ENCODE measurements at regions not wholly inside any gene's neighbourhood (a gene's known extent, or its start where the extent isn't known, plus 50 kb on each side); places are given as distances from the start of the nearest gene placed in this dataset.

GRCh38 chrX:16278927-16279326 is 111.6 kb downstream of the MAGEB17 start:
- no peak for DNase-seq (ENCODE audit: low spot score)
- Histone ChIP-seq H3K9me3 (ENCODE audit: low read depth) (no peaks in the 10 kb centered on the region), H3K79me2 (no peaks in the 10 kb centered on the region), H3K4me1 (ENCODE audit: insufficient read depth) (no peaks in the 10 kb centered on the region), H3K4me3 (no peak overlapping the region), H3K36me3 (replicated peaks; ENCODE audit: insufficient read depth, low read depth) (no peaks in the 10 kb centered on the region), H3K27me3 (no peaks in the 10 kb centered on the region), H3K4me2 (no peak overlapping the region), H2AFZ (no peak overlapping the region), H3K9me2 (replicated peaks; ENCODE audit: insufficient read depth) (no peaks in the 10 kb centered on the region), H3K27ac (no peak overlapping the region), H4K20me1 (ENCODE audit: insufficient read depth, poor library complexity, severe bottlenecking) (no peaks in the 10 kb centered on the region)
- WGBS (ENCODE audit: low lambda C conversion rate, missing lambda C conversion rate), result 86% methylated on average over 3 of the region's 3 CpGs
- TF ChIP-seq EZH2phosphoT487 (IDR thresholded peaks at IDR 0.05; ENCODE audit: low read depth, severe bottlenecking, unreplicated experiment) (no peak), CTCF (IDR thresholded peaks at IDR 0.05; ENCODE audit: poor library complexity) (no peak), EZH2 (IDR thresholded peaks at IDR 0.05; ENCODE audit: borderline replicate concordance) (no peak)

GRCh38 chrX:16282209-16282608 is 114.9 kb downstream of the MAGEB17 start:
- Histone ChIP-seq H4K20me1 (ENCODE audit: insufficient read depth, poor library complexity, severe bottlenecking) (no peaks in the 10 kb centered on the region), H3K4me1 (ENCODE audit: insufficient read depth) (no peaks in the 10 kb centered on the region), H3K79me2 (no peaks in the 10 kb centered on the region), H3K9me3 (ENCODE audit: low read depth) (no peaks in the 10 kb centered on the region), H3K27me3 (no peaks in the 10 kb centered on the region), H3K36me3 (replicated peaks; ENCODE audit: insufficient read depth, low read depth) (no peaks in the 10 kb centered on the region), H3K4me2 (no peak overlapping the region), H3K27ac (no peak overlapping the region), H3K4me3 (no peak overlapping the region), H3K9me2 (replicated peaks; ENCODE audit: insufficient read depth) (no peaks in the 10 kb centered on the region), H2AFZ (no peak overlapping the region)
- DNase-seq (ENCODE audit: low spot score), result no peak
- no peak for TF ChIP-seq EZH2phosphoT487 (IDR thresholded peaks at IDR 0.05; ENCODE audit: low read depth, severe bottlenecking, unreplicated experiment)
- no peak for TF ChIP-seq CTCF (IDR thresholded peaks at IDR 0.05; ENCODE audit: poor library complexity)
- TF ChIP-seq EZH2 (IDR thresholded peaks at IDR 0.05; ENCODE audit: borderline replicate concordance), result no peak
- WGBS (ENCODE audit: low lambda C conversion rate, missing lambda C conversion rate), result 83% methylated on average over 2 of the region's 2 CpGs

- no peaks in the 10 kb centered on the region for H4K20me1 ChIP-seq (ENCODE audit: insufficient read depth, poor library complexity, severe bottlenecking)
- no peaks in the 10 kb centered on the region for H3K36me3 ChIP-seq (replicated peaks; ENCODE audit: insufficient read depth, low read depth)
- no peak overlapping the region for H3K27ac ChIP-seq
- H3K79me2 ChIP-seq, result no peaks in the 10 kb centered on the region
- H3K27me3 ChIP-seq, result no peaks in the 10 kb centered on the region
- H3K4me2 ChIP-seq, result no peak overlapping the region
- DNase-seq (ENCODE audit: low spot score), result no peak
- no peak overlapping the region for H2AFZ ChIP-seq
- no peak for TF ChIP-seq CTCF (IDR thresholded peaks at IDR 0.05; ENCODE audit: poor library complexity)
- TF ChIP-seq EZH2 (IDR thresholded peaks at IDR 0.05; ENCODE audit: borderline replicate concordance), result no peak
- no peak for TF ChIP-seq EZH2phosphoT487 (IDR thresholded peaks at IDR 0.05; ENCODE audit: low read depth, severe bottlenecking, unreplicated experiment)
- H3K9me2 ChIP-seq (replicated peaks; ENCODE audit: insufficient read depth), result no peaks in the 10 kb centered on the region
- H3K4me3 ChIP-seq, result no peak overlapping the region
- no peaks in the 10 kb centered on the region for H3K4me1 ChIP-seq (ENCODE audit: insufficient read depth)
- H3K9me3 ChIP-seq (ENCODE audit: low read depth), result no peaks in the 10 kb centered on the region
These were observed 117.6 kb downstream of the MAGEB17 start for GRCh38 chrX:16284842-16285241.

DNA sequence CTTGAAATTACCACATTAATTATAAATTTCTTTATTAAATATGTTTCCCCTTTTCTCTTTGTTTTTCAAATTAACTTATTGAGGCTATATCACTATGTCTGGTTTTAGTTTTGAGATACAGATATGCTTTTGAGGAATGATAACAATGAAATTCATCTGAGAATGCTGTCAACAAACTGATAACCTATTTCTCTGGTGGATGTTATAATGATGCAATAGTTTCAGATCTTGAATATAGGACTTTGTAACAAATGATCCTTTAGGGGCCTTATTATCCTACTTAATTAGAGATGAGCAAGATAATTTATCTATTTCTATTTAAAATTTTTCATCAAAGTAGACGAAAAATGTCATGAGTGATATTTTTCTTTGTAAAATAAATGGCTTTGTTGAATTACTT is 123.7 kb downstream of the MAGEB17 start:
- no peak for DNase-seq (ENCODE audit: low spot score)
- WGBS (ENCODE audit: low lambda C conversion rate, missing lambda C conversion rate), result 91% methylated on average over 1 of the region's 1 CpG
- Histone ChIP-seq H3K9me2 (replicated peaks; ENCODE audit: insufficient read depth) (no peaks in the 10 kb centered on the region), H3K27me3 (no peaks in the 10 kb centered on the region), H3K4me3 (no peak overlapping the region), H3K9me3 (ENCODE audit: low read depth) (no peaks in the 10 kb centered on the region), H2AFZ (no peak overlapping the region), H4K20me1 (ENCODE audit: insufficient read depth, poor library complexity, severe bottlenecking) (no peaks in the 10 kb centered on the region), H3K27ac (no peak overlapping the region), H3K36me3 (replicated peaks; ENCODE audit: insufficient read depth, low read depth) (no peaks in the 10 kb centered on the region), H3K4me1 (ENCODE audit: insufficient read depth) (no peaks in the 10 kb centered on the region), H3K79me2 (no peaks in the 10 kb centered on the region), H3K4me2 (no peak overlapping the region)
- TF ChIP-seq EZH2phosphoT487 (IDR thresholded peaks at IDR 0.05; ENCODE audit: low read depth, severe bottlenecking, unreplicated experiment) (no peak), CTCF (IDR thresholded peaks at IDR 0.05; ENCODE audit: poor library complexity) (no peak), EZH2 (IDR thresholded peaks at IDR 0.05; ENCODE audit: borderline replicate concordance) (no peak)
